ENCODE measurements at regions not wholly inside any gene's neighbourhood (a gene's known extent, or its start where the extent isn't known, plus 50 kb on each side); places are given as distances from the start of the nearest gene placed in this dataset.

GRCh38 chr7:35424869-35425495, 171.1 kb upstream of the TBX20 start:
- TF ChIP-seq CTCF (IDR thresholded peaks at IDR 0.05; ENCODE audit: unreplicated experiment) = peak; percentile 70
- intact Hi-C loops (cut with micrococcal nuclease) = loop anchor here (1.0 kb wide), 3 partner anchors 95 to 199 kb away; no protein-coding TSS in a partner anchor
- no peaks in the 10 kb centered on the region for H3K9me3 Mint-ChIP-seq (ENCODE audit: unreplicated experiment)
- CTCF ChIA-PET = interaction anchor here (0.5 to 5.4 kb wide), 40 partner anchors 9 to 1859 kb away, joined by 3 to 49 read pairs (median 4); no protein-coding TSS in a partner anchor
- no TSS peak for BruUV-seq (replicated peaks)
- POLR2A ChIA-PET = no interaction called here
- no peak overlapping the region for H3K27ac Mint-ChIP-seq (ENCODE audit: low read depth, unreplicated experiment)
- H3K4me3 Mint-ChIP-seq (ENCODE audit: unreplicated experiment) = no peak overlapping the region
- peaks cover 5% of the 10 kb centered on the region for H3K36me3 Mint-ChIP-seq (ENCODE audit: insufficient read depth, unreplicated experiment)
- no peaks in the 10 kb centered on the region for H3K4me1 Mint-ChIP-seq (ENCODE audit: insufficient read depth, unreplicated experiment)
- peak; percentile 60 for DNase-seq (ENCODE audit: unreplicated experiment)
- H3K27me3 Mint-ChIP-seq (ENCODE audit: insufficient read depth, unreplicated experiment) = peaks cover 38% of the 10 kb centered on the region

DNA sequence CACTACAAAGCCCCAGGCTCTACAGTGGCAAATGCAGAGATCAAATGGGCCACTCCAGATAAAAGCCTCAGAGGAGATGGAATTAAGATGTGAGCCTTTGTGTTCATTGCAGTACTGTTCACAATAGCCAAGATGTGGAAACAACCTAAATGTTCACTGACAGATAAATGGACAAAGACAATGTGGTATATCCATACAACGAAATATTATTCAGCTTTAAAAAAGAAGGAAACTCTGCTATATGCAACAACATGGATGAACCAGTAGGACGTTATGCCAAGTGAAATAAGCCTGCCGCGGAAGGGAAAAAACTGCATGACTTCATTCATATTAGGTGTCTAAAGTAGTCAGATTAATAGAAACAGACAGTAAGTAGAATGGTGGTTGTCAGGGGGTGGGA, 170.5 kb upstream of the TBX20 start:
- intact Hi-C loops (cut with micrococcal nuclease) = no loop called here
- Mint-ChIP-seq H3K27ac (ENCODE audit: low read depth, unreplicated experiment) (no peak overlapping the region), H3K9me3 (ENCODE audit: unreplicated experiment) (no peaks in the 10 kb centered on the region), H3K36me3 (ENCODE audit: insufficient read depth, unreplicated experiment) (peaks cover 5% of the 10 kb centered on the region), H3K4me1 (ENCODE audit: insufficient read depth, unreplicated experiment) (no peaks in the 10 kb centered on the region), H3K4me3 (ENCODE audit: unreplicated experiment) (no peak overlapping the region), H3K27me3 (ENCODE audit: insufficient read depth, unreplicated experiment) (peaks cover 43% of the 10 kb centered on the region)
- ChIA-PET CTCF (interaction anchor here (0.5 to 5.4 kb wide), 28 partner anchors 10 to 1094 kb away, joined by 3 to 49 read pairs (median 3); no protein-coding TSS in a partner anchor), POLR2A (no interaction called here)
- TF ChIP-seq CTCF (IDR thresholded peaks at IDR 0.05; ENCODE audit: unreplicated experiment) = no peak
- no peak for DNase-seq (ENCODE audit: unreplicated experiment)
- BruUV-seq (replicated peaks) = no TSS peak

DNA sequence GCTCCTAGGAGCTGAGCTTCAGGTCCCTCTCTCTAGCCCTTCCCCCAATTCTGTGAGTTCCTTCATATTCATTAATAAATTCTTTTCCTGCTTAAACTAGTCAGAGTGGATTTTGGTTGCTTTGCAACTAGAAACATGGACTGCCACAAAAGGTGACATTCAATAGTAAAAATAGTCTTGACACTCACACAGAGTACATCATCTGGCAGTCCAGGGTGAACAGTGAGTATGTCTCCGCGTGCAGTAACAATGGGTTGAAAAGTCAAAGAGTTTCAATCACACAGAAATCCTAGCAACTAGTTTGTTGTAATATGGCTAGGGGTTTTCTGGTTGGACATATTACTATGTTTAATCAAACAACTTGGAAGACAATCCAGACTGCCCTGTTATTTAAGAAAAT, 168.8 kb upstream of the TBX20 start:
- no peaks in the 10 kb centered on the region for H3K36me3 Mint-ChIP-seq (ENCODE audit: insufficient read depth, unreplicated experiment)
- H3K4me1 Mint-ChIP-seq (ENCODE audit: insufficient read depth, unreplicated experiment) = no peaks in the 10 kb centered on the region
- no TSS peak for BruUV-seq (replicated peaks)
- no peak overlapping the region for H3K4me3 Mint-ChIP-seq (ENCODE audit: unreplicated experiment)
- TF ChIP-seq CTCF (IDR thresholded peaks at IDR 0.05; ENCODE audit: unreplicated experiment) = no peak
- ChIA-PET POLR2A (no interaction called here), CTCF (interaction anchor here (0.6 to 5.4 kb wide), 3 partner anchors 97 to 202 kb away, joined by 4 to 49 read pairs (median 42); no protein-coding TSS in a partner anchor)
- no peak overlapping the region for H3K27ac Mint-ChIP-seq (ENCODE audit: low read depth, unreplicated experiment)
- intact Hi-C loops (cut with micrococcal nuclease) = no loop called here
- H3K9me3 Mint-ChIP-seq (ENCODE audit: unreplicated experiment) = no peaks in the 10 kb centered on the region
- DNase-seq (ENCODE audit: unreplicated experiment) = no peak
- H3K27me3 Mint-ChIP-seq (ENCODE audit: insufficient read depth, unreplicated experiment) = peaks cover 35% of the 10 kb centered on the region

- Mint-ChIP-seq H3K4me3 (ENCODE audit: unreplicated experiment) (no peak overlapping the region), H3K36me3 (ENCODE audit: insufficient read depth, unreplicated experiment) (no peaks in the 10 kb centered on the region), H3K4me1 (ENCODE audit: insufficient read depth, unreplicated experiment) (no peaks in the 10 kb centered on the region), H3K9me3 (ENCODE audit: unreplicated experiment) (no peaks in the 10 kb centered on the region), H3K27me3 (ENCODE audit: insufficient read depth, unreplicated experiment) (peaks cover 15% of the 10 kb centered on the region), H3K27ac (ENCODE audit: low read depth, unreplicated experiment) (no peak overlapping the region)
- POLR2A ChIA-PET = no interaction called here
- intact Hi-C loops (cut with micrococcal nuclease) = no loop called here
- CTCF ChIA-PET = interaction anchor here (0.6 to 1.4 kb wide), 4 partner anchors 11 to 203 kb away, joined by 3 to 5 read pairs (median 4); no protein-coding TSS in a partner anchor
- no peak for TF ChIP-seq CTCF (IDR thresholded peaks at IDR 0.05; ENCODE audit: unreplicated experiment)
- DNase-seq (ENCODE audit: unreplicated experiment) = no peak
- BruUV-seq (replicated peaks) = no TSS peak
Measured at GRCh38 chr7:35420656-35421055, 166.8 kb upstream of the TBX20 start.
